ENCODE measurements at regions not wholly inside any gene's neighbourhood (a gene's known extent, or its start where the extent isn't known, plus 50 kb on each side); places are given as distances from the start of the nearest gene placed in this dataset.

- H3F3A ChIP-seq (ENCODE audit: insufficient read depth, low read depth) = peaks cover 5% of the 10 kb centered on the region; the same call in 1 of the 2 replicates
- no peaks in the 10 kb centered on the region for H3K4me1 ChIP-seq (replicated peaks; ENCODE audit: insufficient read depth)
- DNase-seq = no peak
- no peak overlapping the region for H3K27ac ChIP-seq
- H3K9me2 ChIP-seq (ENCODE audit: insufficient read depth) = no peaks in the 10 kb centered on the region
- no peaks in the 10 kb centered on the region for H3K27me3 ChIP-seq (ENCODE audit: insufficient read depth, low read depth)
- intact Hi-C loops (cut with micrococcal nuclease; ENCODE audit: unreplicated experiment) = no loop called here
- H3K4me2 ChIP-seq = no peak overlapping the region
- TF ChIP-seq CTCF (conservative IDR thresholded peaks at IDR 0.05) (no peak), EZH2 (IDR thresholded peaks at IDR 0.05; ENCODE audit: low read depth) (no peak)
- H2AFZ ChIP-seq = no peak overlapping the region
- POLR2A ChIA-PET (ENCODE audit: unreplicated experiment) = no interaction called here
- no peaks in the 10 kb centered on the region for H3K36me3 ChIP-seq (ENCODE audit: low read depth)
- H3K4me3 ChIP-seq = no peak overlapping the region
- CTCF ChIA-PET = no interaction called here
- H3K9me3 ChIP-seq (ENCODE audit: insufficient read depth, low read depth) = peaks cover 4% of the 10 kb centered on the region; the same call in 1 of the 2 replicates
- no peaks in the 10 kb centered on the region for H3K79me2 ChIP-seq (ENCODE audit: low read depth)
- no peaks in the 10 kb centered on the region for H4K20me1 ChIP-seq (ENCODE audit: insufficient read depth)
- BruUV-seq (replicated peaks) = no TSS peak
Measured at GRCh38 chr6:26149240-26149639, 62.0 kb downstream of the HFE start.

GRCh38 chr6:26152226-26153101 lies 65.2 kb downstream of the HFE start:
- ChIA-PET POLR2A (ENCODE audit: unreplicated experiment) (interaction anchor here (0.6 to 0.9 kb wide), 2 partner anchors 16 to 29 kb away, joined by 4 to 6 read pairs; a partner anchor contains a TSS), CTCF (no interaction called here)
- no peak for TF ChIP-seq EZH2 (IDR thresholded peaks at IDR 0.05; ENCODE audit: low read depth)
- TF ChIP-seq CTCF (conservative IDR thresholded peaks at IDR 0.05) = no peak

GRCh38 chr6:26155061-26155930 lies 68.1 kb downstream of the HFE start:
- H3K27me3 ChIP-seq (ENCODE audit: insufficient read depth, low read depth) = no peaks in the 10 kb centered on the region
- ChIA-PET CTCF (no interaction called here), POLR2A (ENCODE audit: unreplicated experiment) (interaction anchor here (0.6 to 5.0 kb wide), 14 partner anchors 12 to 1717 kb away, joined by 3 to 284 read pairs (median 6); a partner anchor contains a TSS)
- peaks cover 29% of the 10 kb centered on the region for H3K79me2 ChIP-seq (ENCODE audit: low read depth)
- H3K27ac ChIP-seq = peak overlapping the region; percentile 85
- intact Hi-C loops (cut with micrococcal nuclease; ENCODE audit: unreplicated experiment) = no loop called here
- DNase-seq = no peak
- no TSS peak for BruUV-seq (replicated peaks)
- H3K4me2 ChIP-seq = peak overlapping the region; percentile 94
- peak overlapping the region; percentile 87 for H3K4me3 ChIP-seq
- H4K20me1 ChIP-seq (ENCODE audit: insufficient read depth) = no peaks in the 10 kb centered on the region
- no peaks in the 10 kb centered on the region for H3K36me3 ChIP-seq (ENCODE audit: low read depth)
- TF ChIP-seq CTCF (conservative IDR thresholded peaks at IDR 0.05) = no peak
- no peak for TF ChIP-seq EZH2 (IDR thresholded peaks at IDR 0.05; ENCODE audit: low read depth)
- H2AFZ ChIP-seq = peak overlapping the region; percentile 86
- H3K4me1 ChIP-seq (replicated peaks; ENCODE audit: insufficient read depth) = peaks cover 11% of the 10 kb centered on the region; the same call in 1 of the 2 replicates
- no peaks in the 10 kb centered on the region for H3K9me3 ChIP-seq (ENCODE audit: insufficient read depth, low read depth)
- H3K9me2 ChIP-seq (ENCODE audit: insufficient read depth) = no peaks in the 10 kb centered on the region
- H3F3A ChIP-seq (ENCODE audit: insufficient read depth, low read depth) = peaks cover 35% of the 10 kb centered on the region

More at GRCh38 chr6:26152226-26153101, 65.2 kb downstream of the HFE start:
- Histone ChIP-seq H3K27me3 (ENCODE audit: insufficient read depth, low read depth) (no peaks in the 10 kb centered on the region), H3K9me2 (ENCODE audit: insufficient read depth) (no peaks in the 10 kb centered on the region), H2AFZ (no peak overlapping the region), H3K79me2 (ENCODE audit: low read depth) (peaks cover 10% of the 10 kb centered on the region; the same call in 1 of the 2 replicates), H3K4me3 (no peak overlapping the region), H3K4me2 (no peak overlapping the region), H3K36me3 (ENCODE audit: low read depth) (no peaks in the 10 kb centered on the region), H3K9me3 (ENCODE audit: insufficient read depth, low read depth) (no peaks in the 10 kb centered on the region), H3F3A (ENCODE audit: insufficient read depth, low read depth) (peaks cover 16% of the 10 kb centered on the region), H3K4me1 (replicated peaks; ENCODE audit: insufficient read depth) (0 out of 2 replicates have a peak, but pooled peaks cover 6% of the 10 kb centered on the region), H3K27ac (no peak overlapping the region), H4K20me1 (ENCODE audit: insufficient read depth) (no peaks in the 10 kb centered on the region)
- intact Hi-C loops (cut with micrococcal nuclease; ENCODE audit: unreplicated experiment) = no loop called here
- no TSS peak for BruUV-seq (replicated peaks)
- no peak for DNase-seq
